ENCODE measurements at regions not wholly inside any gene's neighbourhood (a gene's known extent, or its start where the extent isn't known, plus 50 kb on each side); places are given as distances from the start of the nearest gene placed in this dataset.

DNA sequence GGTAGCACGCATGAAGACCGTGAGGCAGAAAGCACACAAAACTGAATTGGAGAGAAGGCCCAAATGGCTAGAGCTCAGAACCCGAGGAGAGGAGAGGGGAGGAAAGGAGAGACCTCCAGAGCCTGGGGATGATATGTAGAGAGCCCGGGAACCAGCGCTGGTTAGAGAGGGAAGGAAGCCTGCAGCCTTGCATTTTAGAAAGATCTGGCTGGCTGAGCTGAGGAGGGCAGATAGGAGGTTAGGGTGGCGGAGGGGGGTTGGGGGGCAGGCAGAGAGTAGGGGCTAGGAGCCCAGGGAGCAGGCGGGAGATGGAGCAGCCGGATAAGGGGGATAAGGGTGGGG, 127.2 kb downstream of the C9orf50 start:
- H3K4me1 Mint-ChIP-seq (ENCODE audit: unreplicated experiment) = peaks cover 60% of the 10 kb centered on the region
- H3K9me3 Mint-ChIP-seq = no peaks in the 10 kb centered on the region
- no peak for TF ChIP-seq CTCF (conservative IDR thresholded peaks at IDR 0.05)
- peak overlapping the region; percentile 74 for H3K4me3 Mint-ChIP-seq
- H3K27me3 Mint-ChIP-seq = no peaks in the 10 kb centered on the region
- H3K27ac Mint-ChIP-seq = peak overlapping the region; percentile 97
- no peak for DNase-seq (ENCODE audit: extremely low spot score, unreplicated experiment)
- no peaks in the 10 kb centered on the region for H3K36me3 Mint-ChIP-seq

- TF ChIP-seq CTCF (conservative IDR thresholded peaks at IDR 0.05) = no peak
- no peaks in the 10 kb centered on the region for H3K27me3 Mint-ChIP-seq
- H3K4me3 Mint-ChIP-seq = peak overlapping the region; percentile 74
- no peaks in the 10 kb centered on the region for H3K36me3 Mint-ChIP-seq
- no peak for DNase-seq (ENCODE audit: extremely low spot score, unreplicated experiment)
- H3K9me3 Mint-ChIP-seq = no peaks in the 10 kb centered on the region
- H3K27ac Mint-ChIP-seq = peak overlapping the region; percentile 97
- H3K4me1 Mint-ChIP-seq (ENCODE audit: unreplicated experiment) = peaks cover 56% of the 10 kb centered on the region
Measured at GRCh38 chr9:129493002-129493705, 127.7 kb downstream of the C9orf50 start.

- Mint-ChIP-seq H3K27ac (peak overlapping the region; percentile 98), H3K4me3 (peak overlapping the region; percentile 1)
Measured at GRCh38 chr9:129491487-129491855, 129.4 kb downstream of the C9orf50 start.

GRCh38 chr9:129490583-129491486, 130.1 kb downstream of the C9orf50 start:
- DNase-seq (ENCODE audit: extremely low spot score, unreplicated experiment) = no peak
- TF ChIP-seq CTCF (conservative IDR thresholded peaks at IDR 0.05) = no peak
- Mint-ChIP-seq H3K9me3 (no peaks in the 10 kb centered on the region), H3K4me3 (peak overlapping the region; percentile 85), H3K4me1 (ENCODE audit: unreplicated experiment) (peaks cover 62% of the 10 kb centered on the region), H3K27ac (peak overlapping the region; percentile 98), H3K27me3 (no peaks in the 10 kb centered on the region), H3K36me3 (no peaks in the 10 kb centered on the region)

More at GRCh38 chr9:129491487-129491855, 129.4 kb downstream of the C9orf50 start:
- DNase-seq (ENCODE audit: extremely low spot score, unreplicated experiment) = no peak
- Mint-ChIP-seq H3K4me1 (ENCODE audit: unreplicated experiment) (peaks cover 58% of the 10 kb centered on the region), H3K27me3 (no peaks in the 10 kb centered on the region), H3K9me3 (no peaks in the 10 kb centered on the region), H3K36me3 (no peaks in the 10 kb centered on the region)
- TF ChIP-seq CTCF (conservative IDR thresholded peaks at IDR 0.05) = no peak

DNA sequence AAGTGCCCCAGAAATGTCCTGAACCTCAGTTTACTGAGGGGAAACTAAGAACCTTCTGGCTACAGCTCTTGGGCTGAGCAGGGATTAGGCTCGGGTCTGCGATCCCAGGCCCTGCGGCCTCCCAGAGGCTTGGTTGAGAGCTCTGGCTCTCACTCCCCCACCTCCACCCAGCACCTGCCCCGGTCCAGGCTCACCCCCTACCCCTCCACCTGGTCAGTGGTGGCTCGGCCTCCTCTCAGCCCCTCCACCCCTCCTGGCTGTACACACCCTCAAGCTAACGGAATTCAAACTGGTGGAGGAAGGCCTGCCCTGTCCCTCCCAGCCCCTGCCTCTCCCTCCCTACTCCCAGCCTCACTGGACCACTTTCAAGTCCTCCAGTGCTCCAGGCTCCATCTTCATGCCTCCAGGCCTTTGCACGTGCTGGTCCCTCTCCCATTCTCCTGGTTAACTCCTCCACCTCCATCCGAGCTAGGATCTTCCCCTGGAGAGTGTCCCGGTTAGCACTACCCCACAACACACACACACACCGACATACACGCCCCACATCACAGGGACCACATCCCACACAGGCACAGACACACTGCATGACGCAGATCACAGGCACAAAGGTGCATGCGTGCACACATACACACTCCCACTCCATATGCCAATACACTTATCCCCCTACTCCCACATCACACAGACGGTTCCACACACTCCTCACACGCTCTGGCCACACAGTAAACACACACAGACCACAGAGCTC, 130.9 kb downstream of the C9orf50 start:
- Mint-ChIP-seq H3K27ac (peak overlapping the region; percentile 98), H3K4me1 (ENCODE audit: unreplicated experiment) (peaks cover 62% of the 10 kb centered on the region), H3K27me3 (no peaks in the 10 kb centered on the region), H3K4me3 (peak overlapping the region; percentile 85), H3K9me3 (no peaks in the 10 kb centered on the region), H3K36me3 (no peaks in the 10 kb centered on the region)
- DNase-seq (ENCODE audit: extremely low spot score, unreplicated experiment) = no peak
- TF ChIP-seq CTCF (conservative IDR thresholded peaks at IDR 0.05) = no peak
